GM06990 (cell line): ENCODE measurements at regions not wholly inside any gene's neighbourhood (a gene's known extent, or its start where the extent isn't known, plus 50 kb on each side); places are given as distances from the start of the nearest gene placed in this dataset.

Source experiments
- DNase-seq: peaks from one replicate; pipeline ENCODE4 v3.0.0-alpha.2; 2011; ENCODE audit not compliant: insufficient read length; ENCODE audit errors: extremely low read depth
- H3K27me3 ChIP-seq: replicated peaks from 2 replicates; pipeline ENCODE4 v1.6.0; 2011; ENCODE audit warnings: low read length; ENCODE audit not compliant: control insufficient read depth, insufficient read depth
- H3K36me3 ChIP-seq: 2 replicates; pipeline ENCODE4 v1.5.1; 2011; ENCODE audit warnings: low read length; ENCODE audit not compliant: control insufficient read depth, insufficient read depth
- H3K4me3 ChIP-seq: replicated peaks from 2 replicates; pipeline ENCODE4 v1.5.1; 2011; ENCODE audit warnings: low read depth, mild to moderate bottlenecking, control low read depth, low read length
- CTCF ChIP-seq: IDR thresholded peaks from 2 replicates; pipeline ENCODE4 v1.5.1; 2011; ENCODE audit warnings: low read length, control low read depth, mild to moderate bottlenecking, inconsistent platforms; ENCODE audit not compliant: insufficient read depth, poor library complexity, severe bottlenecking

- no peaks in the 10 kb centered on the region for H3K36me3 ChIP-seq
- no peak for TF ChIP-seq CTCF
- no peak for DNase-seq
- H3K27me3 ChIP-seq, result no peaks in the 10 kb centered on the region
- H3K4me3 ChIP-seq, result no peak overlapping the region
These were observed 404.0 kb upstream of the RAB6C start for GRCh38 chr2:129575431-129575830.

DNA sequence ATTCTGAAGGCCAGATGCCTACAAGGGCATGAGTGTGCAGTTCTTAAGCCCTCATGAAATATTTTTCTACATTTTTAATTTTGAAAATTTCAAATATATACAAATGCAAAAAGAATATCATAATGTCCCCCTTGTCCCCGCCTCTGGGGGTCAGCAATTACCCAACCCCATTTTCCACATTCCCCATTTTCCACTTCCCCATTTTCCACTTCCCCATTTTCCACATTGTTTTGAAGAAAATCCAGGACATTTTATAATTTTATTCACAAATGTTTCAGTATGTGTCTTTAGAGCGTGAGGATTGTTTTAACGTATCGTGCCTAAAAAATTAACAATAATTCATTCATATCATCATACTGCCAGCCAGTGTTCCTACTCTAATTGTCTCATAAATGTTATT, 403.6 kb upstream of the RAB6C start:
- no peak for TF ChIP-seq CTCF
- no peaks in the 10 kb centered on the region for H3K27me3 ChIP-seq
- DNase-seq, result no peak
- H3K36me3 ChIP-seq, result no peaks in the 10 kb centered on the region
- no peak overlapping the region for H3K4me3 ChIP-seq

DNA sequence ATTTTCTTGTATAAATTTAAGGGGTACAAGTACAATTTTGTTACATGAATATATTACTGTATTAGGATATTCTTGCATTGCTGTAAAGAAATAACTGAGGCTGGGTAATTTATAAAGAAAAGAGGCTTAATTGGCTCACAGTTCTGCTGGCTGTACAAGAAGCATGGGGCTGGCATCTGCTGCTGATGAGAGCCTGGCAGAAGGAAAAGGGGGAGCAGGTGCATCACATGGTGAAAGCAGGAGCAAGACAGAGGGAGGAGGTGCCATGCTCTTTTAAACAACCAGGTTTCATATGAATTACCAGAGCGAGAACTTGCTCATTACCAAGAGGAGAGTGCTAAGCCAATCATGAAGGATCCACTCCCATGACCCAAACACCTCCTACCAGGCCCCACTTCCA, 399.5 kb upstream of the RAB6C start:
- no peak overlapping the region for H3K4me3 ChIP-seq
- no peak for DNase-seq
- H3K27me3 ChIP-seq, result no peaks in the 10 kb centered on the region
- no peaks in the 10 kb centered on the region for H3K36me3 ChIP-seq
- no peak for TF ChIP-seq CTCF

DNA sequence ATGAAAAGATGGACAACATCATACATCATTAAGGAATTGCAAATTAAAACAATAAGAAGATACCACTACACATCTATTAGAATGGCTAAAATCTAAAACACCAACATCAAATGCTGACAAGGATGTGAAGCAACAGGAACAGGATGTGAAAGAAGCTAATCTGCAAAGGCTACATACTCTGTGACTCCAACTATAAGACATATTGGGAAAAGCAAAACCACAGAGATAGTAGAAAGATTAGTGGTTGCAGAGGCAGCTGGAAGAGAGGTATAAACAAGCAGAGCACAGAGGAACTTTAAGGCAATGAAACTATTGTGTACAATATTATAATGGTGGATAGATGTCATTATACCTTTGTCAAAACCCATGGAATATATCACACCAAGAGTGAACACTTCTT, 393.7 kb upstream of the RAB6C start:
- no peak for TF ChIP-seq CTCF
- DNase-seq, result no peak
- H3K4me3 ChIP-seq, result no peak overlapping the region
- no peaks in the 10 kb centered on the region for H3K36me3 ChIP-seq
- no peaks in the 10 kb centered on the region for H3K27me3 ChIP-seq

DNA sequence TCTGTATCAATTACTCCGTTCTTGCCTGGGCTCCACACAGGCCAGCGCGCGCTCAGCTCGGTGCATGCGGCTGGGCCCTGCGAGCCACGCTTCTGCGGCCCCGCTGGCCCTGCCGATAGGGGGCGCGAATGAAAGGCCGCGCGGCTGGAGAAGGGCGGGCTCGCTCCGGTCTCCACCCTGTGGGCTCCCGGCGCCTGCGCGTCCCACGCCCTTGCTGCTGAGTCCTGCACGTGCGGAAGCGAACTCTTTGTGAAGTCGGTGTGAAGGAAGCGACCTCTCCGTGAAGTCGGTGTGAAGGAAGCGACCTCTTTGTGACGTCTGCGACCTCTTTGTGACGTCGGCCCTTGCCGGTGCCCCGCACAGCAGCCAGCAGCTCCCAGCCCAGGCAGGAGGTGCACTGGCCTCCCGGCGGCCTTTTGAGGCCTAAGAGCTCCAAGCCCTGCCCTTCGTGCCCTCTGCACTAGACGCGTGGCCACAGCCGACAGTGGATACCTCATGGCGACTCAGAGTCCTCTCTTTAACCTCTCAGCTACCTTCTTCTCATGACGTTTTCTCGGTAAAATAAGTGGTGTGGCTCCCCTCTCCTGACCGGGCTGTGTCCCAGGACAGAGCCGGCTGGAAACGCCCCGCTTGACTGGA, 391.9 kb upstream of the RAB6C start:
- no peak for TF ChIP-seq CTCF
- H3K4me3 ChIP-seq, result no peak overlapping the region
- no peaks in the 10 kb centered on the region for H3K36me3 ChIP-seq
- no peak for DNase-seq
- no peaks in the 10 kb centered on the region for H3K27me3 ChIP-seq

DNA sequence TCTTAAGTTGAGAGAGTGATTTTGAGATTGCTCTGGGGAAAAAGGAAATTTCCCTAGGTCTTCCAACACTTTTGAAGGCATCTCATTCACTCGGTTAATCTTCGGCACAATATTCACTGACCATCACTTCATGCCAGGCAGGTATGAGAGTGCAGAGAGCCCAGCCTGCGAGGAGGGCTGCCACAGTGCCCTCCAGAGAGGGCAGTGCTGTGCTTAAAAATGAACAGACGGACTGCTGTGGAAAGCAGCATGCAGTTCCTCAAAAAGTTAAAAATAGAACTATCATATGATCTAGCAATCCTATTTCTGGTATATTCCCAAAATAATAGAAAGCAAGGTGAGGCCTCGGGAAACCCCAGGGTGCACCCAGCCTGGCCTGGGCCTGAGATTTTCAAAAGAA, 374.9 kb upstream of the RAB6C start:
- DNase-seq, result no peak
- no peaks in the 10 kb centered on the region for H3K36me3 ChIP-seq
- no peak for TF ChIP-seq CTCF
- no peaks in the 10 kb centered on the region; the same call in 1 of the 2 replicates for H3K27me3 ChIP-seq
- no peak overlapping the region for H3K4me3 ChIP-seq
